ENCODE measurements at regions not wholly inside any gene's neighbourhood (a gene's known extent, or its start where the extent isn't known, plus 50 kb on each side); places are given as distances from the start of the nearest gene placed in this dataset.
"Not testable (repeated sequence)": the region's sequence is repeated elsewhere in the genome, so short reads cannot be mapped to it uniquely, and the experiment has no call there.

DNA sequence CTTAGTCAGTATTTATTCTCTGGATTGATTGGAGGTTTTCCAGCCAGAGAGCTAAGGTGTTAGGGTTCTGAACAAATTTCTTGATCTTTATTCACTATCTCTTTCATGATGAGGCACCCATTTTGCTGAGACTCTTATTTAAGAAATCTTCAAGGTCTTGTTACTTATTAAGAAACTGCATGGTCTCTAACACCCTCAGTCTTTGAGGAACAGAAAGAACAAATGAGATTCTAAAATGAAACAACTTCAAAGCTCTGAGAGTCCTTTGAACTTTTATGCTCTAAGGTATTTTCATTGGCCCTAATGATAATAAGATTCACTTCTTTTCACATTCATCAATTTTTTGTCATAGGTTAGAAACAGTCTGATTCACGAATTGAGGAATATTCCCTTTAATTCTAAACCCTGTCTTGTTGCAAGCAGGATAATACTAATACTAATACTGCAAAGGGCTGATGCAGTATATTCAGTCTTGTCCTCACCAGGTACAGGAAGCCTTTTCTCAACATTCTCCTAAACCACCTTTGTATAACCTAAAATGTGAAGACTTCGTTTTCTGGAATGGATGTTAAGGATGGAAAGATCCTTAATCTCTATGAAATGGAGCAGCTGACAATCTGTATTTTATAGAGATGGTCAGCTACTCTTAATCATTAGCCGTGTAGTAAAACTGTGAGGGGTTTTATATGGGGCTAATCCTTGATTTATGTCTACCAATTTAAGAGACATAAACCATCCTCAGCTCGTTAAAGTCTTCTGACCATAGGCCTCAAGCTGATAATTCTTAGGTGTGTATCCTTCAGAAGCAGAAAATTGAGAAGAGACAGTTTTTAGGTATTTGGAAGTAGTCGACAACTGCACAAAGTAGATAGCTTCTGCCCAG is 198.3 kb downstream of the OTOL1 start:
- DNase-seq (ENCODE audit: low spot score) = no peak

GRCh38 chr3:161695811-161696210 is 199.2 kb downstream of the OTOL1 start:
- no peak for DNase-seq (ENCODE audit: low spot score)

- DNase-seq (ENCODE audit: low spot score) = no peak
Measured at GRCh38 chr3:161700998-161701397, 204.4 kb downstream of the OTOL1 start.

GRCh38 chr3:161707253-161707652 is 210.6 kb downstream of the OTOL1 start:
- DNase-seq (ENCODE audit: low spot score) = not testable (repeated sequence)

- no peak for DNase-seq (ENCODE audit: low spot score)
Measured at GRCh38 chr3:161713731-161714130, 217.1 kb downstream of the OTOL1 start.

DNA sequence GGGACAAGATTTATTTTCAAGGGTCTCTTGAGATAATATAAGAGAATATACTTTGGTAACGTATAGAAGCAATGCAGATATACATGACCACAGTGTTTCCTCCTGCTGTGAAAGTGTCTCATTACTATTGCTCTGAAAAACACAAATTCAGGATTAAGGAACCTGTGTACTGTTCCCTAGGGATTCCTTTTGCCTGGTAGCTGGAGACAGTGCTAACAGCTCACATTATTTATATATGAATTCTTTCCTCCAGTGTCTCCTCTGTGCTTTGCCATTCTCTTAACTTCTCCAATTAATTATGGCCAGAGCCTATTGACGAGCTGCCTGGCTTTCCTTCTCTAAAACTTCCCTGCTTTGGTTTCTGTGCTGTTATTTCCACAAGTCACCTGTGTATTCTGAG is 235.4 kb downstream of the OTOL1 start:
- DNase-seq (ENCODE audit: low spot score) = no peak

GRCh38 chr3:161737171-161737570 is 240.6 kb downstream of the OTOL1 start:
- no peak for DNase-seq (ENCODE audit: low spot score)

- DNase-seq (ENCODE audit: low spot score) = no peak
Measured at GRCh38 chr3:161740421-161740820, 243.8 kb downstream of the OTOL1 start.

DNA sequence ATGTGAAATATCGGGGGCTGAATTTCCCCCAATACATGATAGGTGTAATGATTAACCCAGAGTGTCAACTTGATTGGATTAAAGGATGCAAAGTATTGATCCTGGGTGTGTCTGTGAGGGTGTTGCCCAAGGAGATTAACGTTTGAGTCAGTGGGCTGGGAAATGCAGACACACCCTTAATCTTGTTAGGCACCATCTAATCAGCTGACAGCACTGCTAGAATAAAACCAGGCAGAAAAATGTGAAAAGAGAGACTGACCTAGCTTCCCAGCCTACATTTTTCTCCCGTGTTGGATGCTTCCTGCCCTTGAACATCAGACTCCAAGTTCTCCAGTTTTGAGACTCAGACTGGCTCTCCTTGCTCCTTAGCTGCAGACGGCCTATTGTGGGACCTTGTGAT is 247.8 kb downstream of the OTOL1 start:
- no peak for DNase-seq (ENCODE audit: low spot score)

- DNase-seq (ENCODE audit: low spot score) = no peak
Measured at GRCh38 chr3:161745741-161746140, 249.1 kb downstream of the OTOL1 start.

- DNase-seq (ENCODE audit: low spot score) = no peak
Measured at GRCh38 chr3:161748049-161748448, 251.4 kb downstream of the OTOL1 start.

DNA sequence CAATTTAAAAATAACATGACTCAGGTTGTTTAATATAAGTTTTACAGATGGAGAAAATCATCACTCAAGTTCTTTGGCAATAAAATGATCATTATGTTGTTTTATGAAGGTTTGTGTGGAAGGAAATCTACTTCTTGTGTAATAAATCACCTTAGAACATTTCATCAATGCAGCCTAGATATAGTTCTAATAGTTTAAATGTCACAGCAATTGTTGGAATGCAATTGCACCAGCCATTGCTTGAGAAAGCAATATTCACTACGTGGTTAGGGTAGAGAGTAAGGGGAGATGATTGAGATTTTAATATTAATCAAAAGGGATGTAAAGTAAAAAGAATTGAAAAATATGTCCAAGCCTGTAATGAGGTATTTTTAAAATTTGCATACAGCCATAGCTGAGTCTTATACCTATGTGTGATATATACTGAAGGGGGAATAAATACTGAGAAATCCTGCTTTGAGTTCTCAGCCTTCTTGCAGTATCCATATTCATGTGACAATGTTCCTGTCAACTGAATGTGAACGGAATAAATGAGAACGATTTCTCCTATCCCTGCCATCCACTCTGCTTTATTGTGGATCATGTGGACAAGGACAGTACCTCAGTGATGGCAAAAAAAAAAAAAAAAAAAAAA is 257.9 kb downstream of the OTOL1 start:
- no peak for DNase-seq (ENCODE audit: low spot score)

DNA sequence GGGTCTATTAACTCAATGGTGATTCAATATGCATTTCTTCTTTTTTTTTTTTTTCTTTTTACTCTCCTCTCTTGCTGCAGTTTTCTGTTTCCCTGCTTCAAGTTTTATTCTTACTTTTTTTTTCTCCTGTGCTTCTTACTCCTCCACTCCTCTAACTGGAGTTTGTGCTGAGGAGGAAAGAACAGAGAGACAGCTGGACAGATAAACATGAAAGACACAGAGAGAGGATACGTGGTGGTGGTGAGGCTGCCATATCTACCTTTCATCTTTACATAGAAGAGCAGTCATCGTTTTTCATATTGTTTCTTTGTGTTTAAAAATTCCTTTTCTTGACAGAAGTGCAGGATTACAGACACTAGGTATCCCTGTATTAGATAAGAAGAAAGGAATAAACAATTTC is 262.8 kb downstream of the OTOL1 start:
- DNase-seq (ENCODE audit: low spot score) = no peak

GRCh38 chr3:161766331-161766730 is 269.7 kb downstream of the OTOL1 start:
- DNase-seq (ENCODE audit: low spot score) = no peak

GRCh38 chr3:161770484-161771386 is 274.1 kb downstream of the OTOL1 start:
- no peak for DNase-seq (ENCODE audit: low spot score)

- no peak for DNase-seq (ENCODE audit: low spot score)
Measured at GRCh38 chr3:161781381-161781780, 284.8 kb downstream of the OTOL1 start.

- DNase-seq (ENCODE audit: low spot score) = no peak
Measured at GRCh38 chr3:161793194-161793930, 296.8 kb downstream of the OTOL1 start.

GRCh38 chr3:161794551-161794950 is 297.9 kb downstream of the OTOL1 start:
- DNase-seq (ENCODE audit: low spot score) = no peak

DNA sequence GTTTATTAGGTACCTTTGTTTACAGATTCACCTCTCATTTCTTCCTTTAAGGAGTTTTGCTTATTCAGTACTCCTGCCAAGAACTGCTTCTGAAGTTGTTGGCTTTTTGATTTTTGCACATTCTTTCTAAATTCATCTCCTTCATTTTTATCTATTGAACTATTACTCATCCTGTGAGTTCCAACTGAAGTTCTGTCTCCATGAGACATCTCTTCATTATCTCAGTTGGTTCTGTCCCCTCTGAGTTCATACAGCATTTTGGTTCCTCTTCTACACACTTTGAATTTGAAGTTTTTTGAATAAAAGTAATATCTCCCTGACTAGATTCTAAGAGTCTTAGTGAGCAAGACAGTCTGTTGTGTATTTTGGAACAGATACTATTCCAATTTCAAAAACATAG is 299.7 kb downstream of the OTOL1 start:
- DNase-seq (ENCODE audit: low spot score) = no peak

DNA sequence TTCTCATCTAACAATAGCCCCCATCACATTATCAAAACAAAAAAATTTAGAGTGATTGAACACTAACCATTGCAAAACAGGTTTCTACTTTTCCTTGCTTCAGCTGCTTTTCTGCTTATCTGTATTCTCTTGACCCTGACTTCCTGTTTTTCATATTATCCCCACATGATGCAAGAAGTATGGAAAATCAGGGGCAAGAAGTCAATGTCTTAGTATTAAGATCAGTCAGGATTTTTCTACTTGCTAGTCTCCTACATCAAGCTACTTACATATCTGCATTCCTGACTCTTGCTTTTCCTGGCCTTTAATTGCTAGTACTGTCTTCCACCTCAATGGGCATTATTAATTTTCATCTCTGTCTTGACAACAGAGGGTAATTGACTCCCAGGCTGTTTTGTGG is 300.2 kb downstream of the OTOL1 start:
- no peak for DNase-seq (ENCODE audit: low spot score)

- no peak for DNase-seq (ENCODE audit: low spot score)
Measured at GRCh38 chr3:161798016-161798415, 301.4 kb downstream of the OTOL1 start.

Measured in GM03348 (cell line).